ENCODE measurements at regions not wholly inside any gene's neighbourhood (a gene's known extent, or its start where the extent isn't known, plus 50 kb on each side); places are given as distances from the start of the nearest gene placed in this dataset.
"Not testable (repeated sequence)": the region's sequence is repeated elsewhere in the genome, so short reads cannot be mapped to it uniquely, and the experiment has no call there.

DNA sequence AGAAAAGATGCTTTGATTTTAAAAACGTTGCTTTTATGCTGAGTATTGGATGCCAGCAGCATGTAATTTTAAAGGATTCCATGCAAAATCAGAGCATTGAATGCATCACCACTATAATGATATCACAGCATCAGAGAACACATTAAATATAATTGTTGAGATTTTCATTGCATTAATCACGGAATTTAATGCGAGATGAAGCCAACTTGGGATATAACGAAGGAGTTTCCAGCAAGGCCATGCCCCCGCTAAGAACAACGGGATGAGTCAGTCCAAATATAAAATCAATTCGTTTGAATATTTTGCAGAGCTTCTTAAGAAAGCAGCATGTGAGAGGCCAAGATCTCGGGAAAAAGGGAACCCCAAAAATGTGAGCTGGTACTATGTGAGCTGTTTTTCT is 423.4 kb upstream of the CHRM3 start:
- DNase-seq (ENCODE audit: low spot score) = no peak
- in situ Hi-C loops (cut with HindIII; ENCODE audit: low sequenced_read_pairs) = no loop called here

- DNase-seq (ENCODE audit: low spot score) = no peak
- in situ Hi-C loops (cut with HindIII; ENCODE audit: low sequenced_read_pairs) = no loop called here
Observed at GRCh38 chr1:238961790-238962189, 424.6 kb upstream of the CHRM3 start.

DNA sequence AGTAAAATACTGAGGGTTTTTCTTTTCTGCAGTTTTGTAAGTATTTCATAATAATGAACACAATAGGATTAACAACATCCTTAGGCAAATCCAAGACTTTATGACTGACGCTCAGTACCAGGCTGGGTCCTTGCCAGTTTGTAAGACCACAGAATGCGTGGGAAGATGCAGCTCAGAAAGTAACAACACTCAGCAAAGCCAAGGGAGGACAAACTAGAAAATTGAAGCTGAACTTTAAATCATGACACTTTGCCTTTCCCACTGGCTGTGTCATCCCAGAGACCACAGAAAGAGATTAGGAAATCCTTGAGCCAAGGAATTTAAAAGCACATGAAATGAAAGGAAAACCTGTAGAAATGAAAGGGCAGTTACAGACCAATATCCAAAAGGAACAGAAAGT is 426.3 kb upstream of the CHRM3 start:
- DNase-seq (ENCODE audit: low spot score) = no peak
- in situ Hi-C loops (cut with HindIII; ENCODE audit: low sequenced_read_pairs) = no loop called here

DNA sequence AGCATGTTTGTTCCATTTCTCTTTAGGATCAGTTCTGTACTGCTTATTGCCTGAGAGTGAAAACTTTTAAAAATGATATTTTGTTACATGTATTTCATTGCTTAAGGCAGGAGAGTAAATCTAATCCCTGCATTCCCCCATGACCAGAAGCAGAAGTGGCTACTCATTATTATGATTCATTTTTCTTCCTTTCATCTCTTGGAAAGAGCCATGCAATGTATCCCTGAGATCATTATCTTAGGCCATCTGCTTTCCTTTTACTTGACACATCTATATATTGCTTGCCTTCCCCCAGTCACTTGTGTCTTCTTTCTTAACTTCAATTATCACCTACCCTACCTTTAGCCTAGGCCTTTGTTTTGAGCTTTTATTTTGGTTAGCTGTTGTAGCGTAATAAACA is 430.4 kb upstream of the CHRM3 start:
- in situ Hi-C loops (cut with HindIII; ENCODE audit: low sequenced_read_pairs) = no loop called here
- DNase-seq (ENCODE audit: low spot score) = no peak

DNA sequence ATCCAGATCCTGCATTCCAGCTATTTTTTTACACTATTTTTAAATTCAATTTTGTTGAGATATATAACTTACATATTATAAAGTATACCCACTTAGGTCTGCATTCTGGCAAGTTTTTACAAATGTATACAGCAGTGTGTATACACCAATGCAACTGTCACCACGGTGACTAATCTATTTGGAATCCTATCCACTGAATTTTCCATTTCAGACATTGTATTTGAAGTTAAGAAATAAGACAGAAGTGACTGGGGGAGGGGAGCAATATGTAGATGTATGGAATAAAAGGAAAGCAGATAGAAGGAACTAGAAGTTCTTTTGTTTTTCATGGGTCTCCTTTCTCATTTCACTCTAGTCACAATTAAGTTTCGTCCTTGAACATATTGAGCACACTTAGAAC is 431.5 kb upstream of the CHRM3 start:
- no peak for DNase-seq (ENCODE audit: low spot score)
- in situ Hi-C loops (cut with HindIII; ENCODE audit: low sequenced_read_pairs) = no loop called here

GRCh38 chr1:238953448-238954010 is 432.8 kb upstream of the CHRM3 start:
- no peak for DNase-seq (ENCODE audit: low spot score)
- in situ Hi-C loops (cut with HindIII; ENCODE audit: low sequenced_read_pairs) = no loop called here

DNA sequence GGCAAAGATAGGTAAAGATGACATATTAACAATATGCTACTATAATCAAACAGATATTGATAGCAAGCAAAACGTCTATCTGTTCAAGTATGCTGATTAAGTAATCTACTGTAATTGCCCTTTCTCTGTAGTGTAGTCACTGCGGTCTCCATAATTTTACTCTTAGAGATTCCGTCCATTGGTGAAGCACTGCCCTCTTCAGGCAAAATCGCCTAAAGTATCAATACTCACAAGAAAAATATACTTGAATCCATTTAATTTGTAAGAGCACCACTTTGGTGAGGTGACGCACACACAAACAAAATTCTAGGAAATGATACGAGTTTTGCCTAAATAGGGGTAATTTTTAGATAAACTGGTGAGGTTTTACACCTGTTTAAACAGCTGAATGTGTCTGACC is 434.6 kb upstream of the CHRM3 start:
- DNase-seq (ENCODE audit: low spot score) = peak; percentile 10
- in situ Hi-C loops (cut with HindIII; ENCODE audit: low sequenced_read_pairs) = no loop called here

GRCh38 chr1:238950784-238951183 is 435.6 kb upstream of the CHRM3 start:
- in situ Hi-C loops (cut with HindIII; ENCODE audit: low sequenced_read_pairs) = no loop called here
- no peak for DNase-seq (ENCODE audit: low spot score)

GRCh38 chr1:238950017-238950416 is 436.4 kb upstream of the CHRM3 start:
- no peak for DNase-seq (ENCODE audit: low spot score)
- in situ Hi-C loops (cut with HindIII; ENCODE audit: low sequenced_read_pairs) = no loop called here

- in situ Hi-C loops (cut with HindIII; ENCODE audit: low sequenced_read_pairs) = no loop called here
- no peak for DNase-seq (ENCODE audit: low spot score)
Observed at GRCh38 chr1:238944028-238944427, 442.3 kb upstream of the CHRM3 start.

- no peak for DNase-seq (ENCODE audit: low spot score)
- in situ Hi-C loops (cut with HindIII; ENCODE audit: low sequenced_read_pairs) = no loop called here
Observed at GRCh38 chr1:238927899-238928298, 458.5 kb upstream of the CHRM3 start.

- DNase-seq (ENCODE audit: low spot score) = no peak
- in situ Hi-C loops (cut with HindIII; ENCODE audit: low sequenced_read_pairs) = no loop called here
Observed at GRCh38 chr1:238916828-238917227, 469.5 kb upstream of the CHRM3 start.

GRCh38 chr1:238914346-238914745 is 472.0 kb upstream of the CHRM3 start:
- in situ Hi-C loops (cut with HindIII; ENCODE audit: low sequenced_read_pairs) = no loop called here

GRCh38 chr1:238913210-238913609 is 473.2 kb upstream of the CHRM3 start:
- no peak for DNase-seq (ENCODE audit: low spot score)
- in situ Hi-C loops (cut with HindIII; ENCODE audit: low sequenced_read_pairs) = no loop called here

More at GRCh38 chr1:238914346-238914745, 472.0 kb upstream of the CHRM3 start:
- no peak for DNase-seq (ENCODE audit: low spot score)

DNA sequence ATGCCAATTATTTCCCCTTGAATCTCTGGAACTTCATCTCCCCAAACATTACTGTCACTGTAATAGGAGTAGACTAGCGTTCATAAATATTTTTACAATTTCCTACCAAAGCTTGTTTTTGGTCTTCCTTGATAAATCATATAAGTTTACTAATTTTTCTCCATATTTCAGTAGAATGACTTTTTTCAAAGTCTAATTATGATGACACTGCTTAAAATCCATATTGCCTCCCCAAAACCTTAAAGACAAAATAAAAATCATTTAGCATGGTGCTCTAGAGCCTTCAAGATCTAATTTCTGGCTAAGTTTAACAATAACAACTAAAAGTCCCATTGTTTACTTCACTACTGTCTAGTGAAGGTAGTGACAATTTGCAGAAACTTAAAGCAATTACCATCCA is 474.2 kb upstream of the CHRM3 start:
- in situ Hi-C loops (cut with HindIII; ENCODE audit: low sequenced_read_pairs) = no loop called here
- no peak for DNase-seq (ENCODE audit: low spot score)

DNA sequence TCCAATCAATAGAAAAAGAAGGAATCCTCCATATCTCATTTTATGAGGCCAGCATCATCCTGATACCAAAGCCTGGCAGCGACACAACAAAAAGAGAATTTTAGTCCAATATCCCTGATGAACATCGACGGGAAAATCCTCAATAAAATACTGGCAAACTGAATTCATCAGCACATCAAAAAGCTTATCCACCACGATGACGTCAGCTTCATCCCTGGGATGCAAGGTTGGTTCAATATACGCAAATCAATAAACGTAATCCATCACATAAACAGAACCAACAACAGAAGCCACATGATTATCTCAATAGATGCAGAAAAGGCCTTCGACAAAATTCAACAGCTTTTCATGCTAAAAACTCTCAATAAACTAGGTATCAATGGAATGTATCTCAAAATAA is 483.6 kb upstream of the CHRM3 start:
- in situ Hi-C loops (cut with HindIII; ENCODE audit: low sequenced_read_pairs); DNase-seq (ENCODE audit: low spot score): not testable (repeated sequence)

DNA sequence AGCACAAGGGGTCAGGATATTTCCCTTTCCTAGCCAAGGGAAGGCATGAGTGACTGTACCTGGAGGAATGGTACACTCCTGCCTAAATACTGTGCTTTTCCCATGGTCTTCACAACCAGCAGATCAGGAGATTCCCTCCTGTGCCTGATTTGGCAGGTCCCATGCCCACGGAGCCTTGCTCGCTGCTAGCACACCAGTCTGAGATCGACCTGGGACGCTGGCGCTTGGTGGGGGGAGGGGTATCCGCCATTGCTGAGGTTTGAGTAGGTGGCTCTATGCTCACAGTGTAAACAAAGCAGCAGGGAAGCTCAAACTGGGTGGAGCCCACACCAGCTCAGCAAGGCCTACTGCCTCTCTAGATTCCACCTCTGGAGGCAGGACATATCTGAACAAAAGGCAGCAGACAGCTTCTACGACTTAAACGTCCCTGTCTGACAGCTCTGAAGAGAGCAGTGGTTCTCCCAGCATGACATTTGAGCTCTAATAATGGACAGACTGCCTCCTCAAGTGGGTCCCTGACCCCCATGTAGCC is 486.0 kb upstream of the CHRM3 start:
- no peak for DNase-seq (ENCODE audit: low spot score)
- in situ Hi-C loops (cut with HindIII; ENCODE audit: low sequenced_read_pairs) = no loop called here

DNA sequence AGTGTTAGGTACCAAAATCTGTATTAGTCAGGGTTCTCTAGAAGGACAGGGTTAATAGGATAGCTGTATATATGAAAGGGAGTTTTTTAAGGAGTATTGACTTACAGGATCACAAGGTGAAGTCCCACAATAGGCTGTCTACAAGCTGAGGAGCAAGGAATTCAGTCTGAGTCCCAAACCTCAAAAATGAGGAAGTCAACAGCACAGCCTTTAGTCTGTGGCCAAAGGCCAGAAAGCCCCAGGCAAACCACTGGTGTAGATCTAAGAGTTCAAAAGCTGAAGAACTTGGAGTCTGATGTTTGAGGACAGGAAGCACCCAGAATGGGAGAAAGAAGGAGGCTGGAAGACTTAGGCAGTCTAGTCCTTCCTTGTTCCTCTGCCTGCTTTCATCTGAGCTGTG is 487.5 kb upstream of the CHRM3 start:
- in situ Hi-C loops (cut with HindIII; ENCODE audit: low sequenced_read_pairs) = no loop called here

GRCh38 chr1:238895911-238896310 is 490.5 kb upstream of the CHRM3 start:
- no peak for DNase-seq (ENCODE audit: low spot score)
- in situ Hi-C loops (cut with HindIII; ENCODE audit: low sequenced_read_pairs) = no loop called here

More for the DNA sequence above, 487.5 kb upstream of the CHRM3 start:
- DNase-seq (ENCODE audit: low spot score) = no peak

GRCh38 chr1:238892612-238893011 is 493.8 kb upstream of the CHRM3 start:
- in situ Hi-C loops (cut with HindIII; ENCODE audit: low sequenced_read_pairs) = no loop called here

DNA sequence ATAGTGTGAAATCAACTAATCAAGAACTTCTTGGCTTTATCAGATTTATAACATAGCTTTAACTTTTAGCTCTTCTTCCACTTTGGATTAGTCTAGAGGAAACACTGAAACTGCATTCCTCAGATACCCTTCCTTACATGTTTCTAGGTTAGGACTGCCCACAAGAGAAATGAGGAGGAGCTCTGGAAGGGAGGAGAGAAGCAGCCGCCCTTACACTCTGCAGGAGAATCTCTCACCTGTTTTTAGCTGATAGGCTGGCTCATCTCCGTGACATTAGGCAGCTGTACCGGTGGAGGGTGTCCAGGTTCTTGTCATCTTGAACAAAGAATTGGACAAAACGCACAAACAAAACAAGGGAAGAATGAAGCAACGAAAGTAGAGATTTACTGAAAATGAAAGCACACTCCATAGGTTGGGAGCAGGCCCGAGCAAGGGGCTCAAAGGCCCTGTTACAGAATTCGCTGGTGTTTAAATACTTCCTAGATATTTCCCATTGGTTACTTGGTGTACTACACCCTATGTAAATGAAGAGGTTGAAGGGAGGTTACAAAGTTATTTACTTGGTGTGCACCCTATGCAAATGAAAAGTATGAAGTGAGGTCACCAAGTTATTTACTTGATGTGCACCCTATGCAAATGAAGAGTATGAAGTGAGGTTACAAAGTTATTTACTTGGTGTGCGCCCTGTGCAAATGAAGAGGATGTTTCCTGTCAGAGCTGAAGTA is 524.9 kb upstream of the CHRM3 start:
- in situ Hi-C loops (cut with HindIII; ENCODE audit: low sequenced_read_pairs) = no loop called here

More at GRCh38 chr1:238892612-238893011, 493.8 kb upstream of the CHRM3 start:
- no peak for DNase-seq (ENCODE audit: low spot score)

More for the DNA sequence above, 524.9 kb upstream of the CHRM3 start:
- DNase-seq (ENCODE audit: low spot score) = no peak

Measured in G401 (cell line).